Tibial nerve (tissue), 4 donors: ENCODE measurements at regions not wholly inside any gene's neighbourhood (a gene's known extent, or its start where the extent isn't known, plus 50 kb on each side); places are given as distances from the start of the nearest gene placed in this dataset.
"Not testable (repeated sequence)": the region's sequence is repeated elsewhere in the genome, so short reads cannot be mapped to it uniquely, and the experiment has no call there.

Experiments used
- DNase-seq, 2 donors: peaks; one replicate each; pipeline ENCODE4 v3.0.0-alpha.2; 2019; ENCODE audit warnings: low spot score in 2 of 2
- H3K27ac ChIP-seq, 4 donors: fragments of 200-600 bp; sonication (generic) in 3 of 4; one replicate each; pipeline ENCODE4 v1.5.1; 2017 to 2019; ENCODE audit warnings: mild to moderate bottlenecking in 1 of 4
- H3K27me3 ChIP-seq, 2 donors: fragments of 200-600 bp; sonication (generic) in 1 of 2; one replicate each; pipeline versions ENCODE4 v1.5.1 to v1.6.0; 2017 to 2019
- H3K36me3 ChIP-seq, 3 donors: fragments of 200-600 bp; sonication (generic); one replicate each; pipeline ENCODE4 v1.5.1; 2018 to 2019
- H3K4me1 ChIP-seq, 4 donors: fragments of 200-600 bp; sonication (generic) in 3 of 4; one replicate each; pipeline ENCODE4 v1.5.1; 2017 to 2019
- H3K4me3 ChIP-seq, 4 donors: fragments of 200-600 bp; sonication (generic) in 3 of 4; one replicate each; pipeline ENCODE4 v1.5.1; 2017 to 2019; ENCODE audit warnings: mild to moderate bottlenecking in 1 of 4, moderate library complexity in 1 of 4
- H3K9me3 ChIP-seq, 4 donors: fragments of 200-600 bp; sonication (generic) in 3 of 4; one replicate each; pipeline ENCODE4 v1.5.1; 2017 to 2019
- CTCF ChIP-seq, 5 experiments: fragments of 200-600 bp in 3 of 5; fragments of 450-650 bp in 2 of 5; sonication (generic) in 3 of 5; IDR thresholded peaks; one replicate each; pipeline ENCODE4 v1.5.1; 2016 to 2019; ENCODE audit warnings: antibody characterized with exemption in 5 of 5, mild to moderate bottlenecking in 3 of 5, moderate library complexity in 2 of 5
- EP300 ChIP-seq, 2 donors: sonication (generic); formaldehyde crosslinking; IDR thresholded peaks; one replicate each; pipeline ENCODE4 v1.6.1; 2017; ENCODE audit warnings: antibody characterized with exemption in 2 of 2, mild to moderate bottlenecking in 1 of 2
- POLR2A ChIP-seq, 2 donors: fragments of 450-650 bp; IDR thresholded peaks; one replicate each; pipeline ENCODE4 v1.6.1; 2017; ENCODE audit warnings: antibody characterized with exemption in 2 of 2, mild to moderate bottlenecking in 2 of 2, moderate library complexity in 2 of 2
- WGBS, 2 donors: methylation state at CpG; one replicate each; pipeline ENCODE4 v1.1.5; 2018; 5-methylcytosine and 5-hydroxymethylcytosine counted together

- no peak for TF ChIP-seq EP300 (IDR thresholded peaks at IDR 0.05)
- TF ChIP-seq CTCF (IDR thresholded peaks at IDR 0.05) = no peak
- TF ChIP-seq POLR2A (IDR thresholded peaks at IDR 0.05) = no peak
- WGBS, 2 donors = 89 to 91% methylated on average over 1 of the region's 1 CpG
Observed at GRCh38 chr13:80679423-80679822, 338.5 kb upstream of the SPRY2 start.

GRCh38 chr13:80677227-80677626, 336.3 kb upstream of the SPRY2 start:
- H3K9me3 ChIP-seq = peaks cover 0 to 31% (median 6%) of the 10 kb centered on the region in 4 donors
- no peak overlapping the region for H3K27ac ChIP-seq
- no peak overlapping the region for H3K4me3 ChIP-seq
- no peaks in the 10 kb centered on the region for H3K4me1 ChIP-seq
- DNase-seq = no peak
- H3K27me3 ChIP-seq = no peaks in the 10 kb centered on the region
- TF ChIP-seq POLR2A (IDR thresholded peaks at IDR 0.05) = no peak
- no peak for TF ChIP-seq EP300 (IDR thresholded peaks at IDR 0.05)
- TF ChIP-seq CTCF (IDR thresholded peaks at IDR 0.05) = no peak
- no peaks in the 10 kb centered on the region for H3K36me3 ChIP-seq
- 96 to 99% methylated on average over 2 of the region's 2 CpGs for WGBS, 2 donors

More at GRCh38 chr13:80679423-80679822, 338.5 kb upstream of the SPRY2 start:
- Histone ChIP-seq H3K4me1 (peaks cover 0 to 7% (median under 1%) of the 10 kb centered on the region in 4 donors), H3K27ac (no peak overlapping the region), H3K27me3 (no peaks in the 10 kb centered on the region), H3K4me3 (no peak overlapping the region), H3K36me3 (no peaks in the 10 kb centered on the region), H3K9me3 (peaks cover 0 to 19% (median 6%) of the 10 kb centered on the region in 4 donors)
- no peak for DNase-seq

- not testable (repeated sequence) for H3K4me1 ChIP-seq, H3K27ac ChIP-seq, H3K27me3 ChIP-seq, H3K36me3 ChIP-seq, H3K4me3 ChIP-seq, DNase-seq
- peaks cover 0 to 38% (median 8%) of the 10 kb centered on the region in 4 donors for H3K9me3 ChIP-seq
- WGBS, 2 donors = 50 to 93% methylated on average over 2 of the region's 2 CpGs
Observed at GRCh38 chr13:80675442-80675841, 334.5 kb upstream of the SPRY2 start.

GRCh38 chr13:80671773-80672172, 330.8 kb upstream of the SPRY2 start:
- Histone ChIP-seq H3K9me3 (peaks cover 0 to 25% (median 2%) of the 10 kb centered on the region in 4 donors), H3K4me3 (no peak overlapping the region), H3K4me1 (no peaks in the 10 kb centered on the region), H3K27me3 (no peaks in the 10 kb centered on the region), H3K27ac (no peak overlapping the region), H3K36me3 (no peaks in the 10 kb centered on the region)
- WGBS, 2 donors = 92 to 93% methylated on average over 7 of the region's 7 CpGs
- TF ChIP-seq POLR2A (IDR thresholded peaks at IDR 0.05) (no peak), CTCF (IDR thresholded peaks at IDR 0.05) (no peak)
- DNase-seq = no peak

- Histone ChIP-seq H3K36me3 (no peaks in the 10 kb centered on the region), H3K4me1 (no peaks in the 10 kb centered on the region), H3K9me3 (peaks cover 0 to 23% (median 2%) of the 10 kb centered on the region in 4 donors), H3K4me3 (no peak overlapping the region), H3K27ac (no peak overlapping the region), H3K27me3 (no peaks in the 10 kb centered on the region)
- whole genome bisulfite sequencing, 2 donors = 93 to 96% methylated on average over 1 of the region's 1 CpG
- no peak for DNase-seq
- TF ChIP-seq EP300 (IDR thresholded peaks at IDR 0.05) (no peak), CTCF (IDR thresholded peaks at IDR 0.05) (no peak), POLR2A (IDR thresholded peaks at IDR 0.05) (no peak)
Observed at GRCh38 chr13:80669112-80669511, 328.2 kb upstream of the SPRY2 start.

GRCh38 chr13:80668452-80668851, 327.5 kb upstream of the SPRY2 start:
- Histone ChIP-seq H3K4me1 (no peaks in the 10 kb centered on the region), H3K9me3 (peaks cover 0 to 24% (median 2%) of the 10 kb centered on the region in 4 donors), H3K36me3 (no peaks in the 10 kb centered on the region), H3K4me3 (no peak overlapping the region), H3K27ac (no peak overlapping the region), H3K27me3 (no peaks in the 10 kb centered on the region)
- DNase-seq = no peak
- TF ChIP-seq POLR2A (IDR thresholded peaks at IDR 0.05) = no peak
- TF ChIP-seq CTCF (IDR thresholded peaks at IDR 0.05) = no peak
- no peak for TF ChIP-seq EP300 (IDR thresholded peaks at IDR 0.05)
- WGBS, 2 donors = 77 to 82% methylated on average over 2 of the region's 2 CpGs
